ENCODE measurements at regions not wholly inside any gene's neighbourhood (a gene's known extent, or its start where the extent isn't known, plus 50 kb on each side); places are given as distances from the start of the nearest gene placed in this dataset.
"Not testable (repeated sequence)": the region's sequence is repeated elsewhere in the genome, so short reads cannot be mapped to it uniquely, and the experiment has no call there.

GRCh38 chr6:2361195-2361594, 115.8 kb upstream of the GMDS start:
- DNase-seq, result no peak

DNA sequence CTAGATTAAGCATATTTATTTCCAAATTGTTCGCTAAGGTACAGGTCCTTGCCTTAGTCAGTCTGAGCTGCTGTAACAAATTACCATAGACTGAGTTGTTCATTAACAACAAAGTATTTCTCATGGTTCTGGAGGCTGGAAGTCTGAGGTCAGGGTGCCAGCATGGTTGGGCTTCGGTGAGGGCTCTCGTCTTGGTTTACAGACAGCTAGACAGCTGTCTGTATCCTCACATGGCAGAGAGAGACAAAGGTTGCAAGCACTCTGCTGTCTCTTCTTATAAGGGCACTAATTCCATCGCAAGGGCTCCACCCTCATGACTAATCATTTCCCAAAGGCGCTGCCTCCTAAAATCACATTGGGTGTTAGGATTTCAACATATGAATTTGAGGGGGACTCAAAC, 115.3 kb upstream of the GMDS start:
- no peak for DNase-seq

- no peak for DNase-seq
Observed at GRCh38 chr6:2360126-2360525, 114.7 kb upstream of the GMDS start.

GRCh38 chr6:2355150-2355549, 109.7 kb upstream of the GMDS start:
- DNase-seq, result no peak

GRCh38 chr6:2354138-2354491, 108.7 kb upstream of the GMDS start:
- DNase-seq, result no peak

- DNase-seq, result peak; percentile 75
Observed at GRCh38 chr6:2353412-2354137, 108.2 kb upstream of the GMDS start.

GRCh38 chr6:2351807-2352431, 106.5 kb upstream of the GMDS start:
- DNase-seq, result no peak

DNA sequence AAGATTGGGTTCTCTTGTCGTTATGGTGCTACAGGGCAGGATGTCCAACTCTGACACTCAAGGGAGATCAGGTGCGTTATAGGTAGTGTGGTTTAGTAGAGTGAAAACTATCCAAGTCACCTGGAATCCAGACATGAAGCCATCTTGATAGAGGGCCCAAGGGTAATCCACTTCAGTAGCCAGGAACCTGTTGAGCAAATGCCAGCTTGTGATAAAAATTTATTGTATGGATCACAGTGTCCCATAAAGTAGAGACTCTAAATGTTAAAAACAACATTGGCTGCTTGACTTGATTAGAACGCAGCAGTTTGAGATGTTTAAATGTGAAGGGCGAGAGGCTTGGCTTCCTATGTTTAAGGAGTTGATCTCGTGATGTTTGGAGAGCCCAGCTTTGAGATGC, 105.7 kb upstream of the GMDS start:
- no peak for DNase-seq

- no peak for DNase-seq
Observed at GRCh38 chr6:2346078-2346477, 100.7 kb upstream of the GMDS start.

- DNase-seq, result no peak
Observed at GRCh38 chr6:2344319-2344905, 99.0 kb upstream of the GMDS start.

DNA sequence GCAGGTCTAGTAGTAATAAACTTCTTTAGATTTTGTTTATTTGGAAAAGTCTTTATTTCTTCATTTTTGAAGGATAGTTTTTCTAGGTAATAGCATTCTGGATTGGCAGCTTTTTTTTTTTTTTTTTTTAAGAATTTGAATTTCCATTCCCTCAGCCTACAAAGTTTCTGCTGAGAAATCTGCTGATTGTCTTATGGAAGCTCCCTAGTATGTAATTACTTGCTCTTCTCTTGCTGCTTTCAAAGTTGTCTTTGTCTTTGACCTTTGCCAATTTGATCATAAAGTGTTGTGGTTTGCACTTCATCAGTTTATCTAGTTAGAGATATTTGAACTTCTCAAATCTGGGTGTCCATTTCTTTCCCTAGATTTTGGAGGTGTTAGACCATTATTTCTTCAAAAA, 82.2 kb upstream of the GMDS start:
- no peak for DNase-seq

- no peak for DNase-seq
Observed at GRCh38 chr6:2324166-2324953, 79.0 kb upstream of the GMDS start.

GRCh38 chr6:2317498-2317897, 72.1 kb upstream of the GMDS start:
- not testable (repeated sequence) for DNase-seq

- no peak for DNase-seq
Observed at GRCh38 chr6:2314641-2315040, 69.2 kb upstream of the GMDS start.

GRCh38 chr6:2310042-2310441, 64.6 kb upstream of the GMDS start:
- no peak for DNase-seq

- no peak for DNase-seq
Observed at GRCh38 chr6:2309122-2309521, 63.7 kb upstream of the GMDS start.

- no peak for DNase-seq
Observed at GRCh38 chr6:2307799-2308198, 62.4 kb upstream of the GMDS start.

DNA sequence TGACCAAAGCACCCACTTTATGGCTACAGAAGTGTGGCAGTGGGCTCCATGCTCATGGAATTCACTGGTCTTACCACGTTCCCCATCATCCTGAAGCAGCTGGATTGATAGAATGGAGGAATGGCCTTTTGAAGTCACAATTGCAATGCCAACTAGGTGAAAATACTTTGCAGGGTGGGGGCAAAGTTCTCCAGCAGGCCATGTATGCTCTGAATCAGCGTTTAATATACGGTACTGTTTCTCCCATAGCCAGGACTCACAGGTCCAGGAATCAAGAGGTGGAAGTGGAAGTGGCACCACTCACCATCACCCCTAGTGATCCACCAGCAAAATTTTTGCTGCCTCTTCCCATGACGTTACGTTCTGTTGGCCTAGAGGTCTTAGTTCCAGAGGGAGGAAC, 60.5 kb upstream of the GMDS start:
- no peak for DNase-seq

GRCh38 chr6:2302482-2302881, 57.1 kb upstream of the GMDS start:
- DNase-seq, result not testable (repeated sequence)

- no peak for DNase-seq
Observed at GRCh38 chr6:2296781-2297180, 51.4 kb upstream of the GMDS start.
